Epidermal melanocyte (primary cell): ENCODE measurements at regions not wholly inside any gene's neighbourhood (a gene's known extent, or its start where the extent isn't known, plus 50 kb on each side); places are given as distances from the start of the nearest gene placed in this dataset.
"Not testable (repeated sequence)": the region's sequence is repeated elsewhere in the genome, so short reads cannot be mapped to it uniquely, and the experiment has no call there.

Source experiments
- DNase-seq: peaks from one replicate; pipeline ENCODE4 v3.0.0; 2011; ENCODE audit warnings: low spot score; ENCODE audit not compliant: insufficient read length

DNA sequence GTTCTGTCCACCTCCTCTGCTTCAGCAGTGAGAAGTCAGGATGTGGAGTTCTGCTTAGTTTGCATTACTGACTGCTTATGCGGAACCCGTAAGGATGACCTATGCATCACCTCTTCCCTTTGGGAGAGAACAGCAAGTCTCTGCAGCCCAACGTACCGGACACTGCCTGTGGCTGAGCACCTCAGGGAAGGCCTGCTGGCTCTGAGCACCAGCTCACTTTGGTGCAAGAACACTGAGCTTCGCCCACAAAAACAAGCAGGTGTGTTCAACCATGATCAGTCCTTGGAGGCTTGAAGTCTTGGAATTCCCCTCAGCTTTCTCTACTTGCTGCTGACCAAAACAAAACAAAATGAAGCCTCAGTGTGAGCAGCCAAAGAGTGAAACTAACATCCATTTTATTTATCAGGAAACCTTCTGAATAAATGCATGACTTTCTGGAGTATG is 52.7 kb upstream of the NCK2 start:
- DNase-seq: no peak

- no peak for DNase-seq
Measured at GRCh38 chr2:105690566-105690965, 54.1 kb upstream of the NCK2 start.

- DNase-seq: no peak
Measured at GRCh38 chr2:105689484-105689883, 55.2 kb upstream of the NCK2 start.

DNA sequence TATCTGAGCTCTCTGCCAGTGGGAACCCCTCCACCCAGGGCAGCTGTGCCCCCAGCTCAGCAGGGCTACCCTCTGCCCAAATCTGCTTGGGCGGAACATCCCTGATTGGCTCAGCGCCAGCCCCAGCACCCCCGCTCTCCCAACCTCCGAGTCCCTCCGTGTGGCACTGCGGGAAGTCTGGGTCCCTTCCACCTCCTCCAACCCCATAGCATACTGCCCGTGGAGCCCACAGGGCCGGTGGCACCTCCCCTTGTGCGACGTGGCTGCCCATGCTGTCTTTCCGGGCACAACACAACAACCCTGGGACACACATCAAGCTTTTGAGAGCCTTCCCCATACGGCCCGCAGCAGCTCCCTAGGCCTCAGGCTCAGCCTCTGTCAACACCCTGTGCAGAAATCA is 55.8 kb upstream of the NCK2 start:
- no peak for DNase-seq

GRCh38 chr2:105686588-105686987 is 58.1 kb upstream of the NCK2 start:
- no peak for DNase-seq

GRCh38 chr2:105683011-105683492 is 61.7 kb upstream of the NCK2 start:
- DNase-seq: no peak

DNA sequence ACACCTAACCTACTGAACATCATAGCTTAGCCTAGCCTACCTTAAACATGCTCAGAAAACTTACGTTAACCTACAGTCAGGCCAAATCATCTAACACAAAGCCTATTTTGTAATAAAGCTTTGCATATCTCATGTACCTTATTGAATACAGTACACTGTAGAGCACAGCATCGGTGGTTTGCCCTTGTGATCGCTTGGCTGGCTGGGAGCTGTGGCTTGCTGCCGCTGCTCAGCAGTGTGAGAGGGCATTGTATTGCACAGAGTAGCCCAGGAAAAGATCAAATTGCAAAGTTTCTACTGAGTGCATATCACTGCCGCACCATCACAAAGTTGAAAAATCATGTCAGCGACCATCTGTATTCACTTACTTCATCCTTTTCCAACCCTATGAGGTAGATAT is 62.3 kb upstream of the NCK2 start:
- no peak for DNase-seq

GRCh38 chr2:105681927-105682326 is 62.8 kb upstream of the NCK2 start:
- DNase-seq: no peak

DNA sequence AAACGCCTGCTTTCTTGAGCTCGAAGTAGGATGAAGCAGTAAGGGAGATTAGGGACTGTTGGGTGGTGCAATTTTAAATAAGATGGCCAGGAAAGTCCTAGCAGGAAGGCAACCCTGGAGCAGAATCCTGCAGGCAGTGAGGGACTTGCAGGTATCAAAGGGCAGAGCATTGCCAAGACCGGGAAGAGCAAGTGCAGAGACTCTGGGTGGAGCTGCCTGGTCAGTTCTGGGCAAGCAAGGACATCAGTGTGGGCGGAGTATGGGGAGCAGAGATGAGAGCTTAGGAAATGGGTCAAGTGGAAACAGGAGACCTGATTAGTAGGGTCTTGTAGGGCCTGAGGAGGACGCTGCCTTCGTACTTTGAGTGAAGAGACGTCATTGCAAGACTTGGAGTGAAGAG is 64.4 kb upstream of the NCK2 start:
- no peak for DNase-seq

DNA sequence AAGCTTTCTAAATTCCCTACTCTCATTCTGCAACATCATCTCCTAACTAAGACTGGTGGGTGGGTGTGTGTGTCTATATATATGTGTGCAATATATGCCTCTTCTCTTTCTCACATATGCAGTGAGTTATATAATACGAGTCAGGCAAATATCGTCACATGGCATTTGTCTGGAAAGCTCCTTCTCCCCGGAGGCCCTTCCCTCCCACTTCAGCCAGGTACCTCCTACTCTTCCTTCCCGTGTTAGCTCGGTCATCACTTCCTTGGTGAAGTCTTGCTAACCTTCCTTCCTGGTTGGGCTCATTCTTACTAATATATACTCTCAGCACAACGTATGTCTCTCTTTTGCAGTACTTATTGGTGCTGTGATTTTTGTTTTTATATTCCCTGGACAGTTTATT is 66.4 kb upstream of the NCK2 start:
- no peak for DNase-seq

- DNase-seq: no peak
Measured at GRCh38 chr2:105677901-105678300, 66.8 kb upstream of the NCK2 start.

DNA sequence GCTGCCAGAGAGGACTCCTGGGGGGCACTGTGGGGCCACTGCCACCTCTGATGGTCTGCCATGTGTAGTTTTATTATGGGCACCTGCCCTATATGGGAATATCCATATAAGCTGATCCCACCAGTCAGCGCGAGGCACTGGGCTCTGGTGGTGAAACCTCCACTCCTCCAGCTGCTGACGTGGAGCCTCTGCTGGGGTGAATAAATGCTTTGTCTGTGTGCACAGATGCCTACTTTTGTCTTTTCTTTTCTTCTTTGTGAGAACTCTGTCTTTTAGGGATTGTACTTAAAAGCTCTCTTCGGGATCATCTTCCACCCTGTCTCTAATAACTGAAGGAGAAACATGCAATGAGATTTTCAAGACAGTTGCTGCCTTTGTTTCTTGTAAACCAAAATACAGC is 68.9 kb upstream of the NCK2 start:
- peak; percentile 48 for DNase-seq

DNA sequence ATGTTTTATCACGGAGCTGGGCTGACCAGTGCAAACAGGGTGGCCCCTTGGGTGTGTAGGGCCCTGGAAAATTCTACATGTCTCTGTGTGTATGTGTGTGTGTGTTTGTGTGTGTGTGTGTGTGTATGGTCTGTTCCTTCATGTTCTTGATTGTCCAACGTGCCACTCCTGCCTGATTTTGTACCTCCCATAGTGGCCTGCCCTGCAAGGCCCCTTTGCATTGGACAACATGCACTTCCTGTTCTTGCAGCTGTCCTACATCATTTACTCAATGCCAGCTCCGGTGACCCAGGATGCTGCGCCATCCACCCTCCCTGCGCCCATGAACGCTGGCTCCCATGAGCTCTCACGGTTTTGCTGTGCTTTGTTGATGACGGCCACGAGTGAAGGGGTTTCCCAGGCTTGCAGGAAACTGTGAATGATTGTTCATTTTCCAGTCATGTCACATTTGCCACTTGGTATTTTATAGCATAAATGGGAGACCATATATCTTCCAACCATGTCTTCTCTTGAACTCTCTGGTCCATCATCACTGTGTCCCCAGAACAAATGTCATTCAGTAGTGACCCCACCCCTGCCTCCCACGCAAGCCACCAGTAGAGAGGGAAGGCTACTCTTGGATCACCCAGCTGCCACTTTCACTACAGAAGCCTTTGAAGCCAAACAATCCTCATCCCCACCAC is 69.7 kb upstream of the NCK2 start:
- DNase-seq: no peak

DNA sequence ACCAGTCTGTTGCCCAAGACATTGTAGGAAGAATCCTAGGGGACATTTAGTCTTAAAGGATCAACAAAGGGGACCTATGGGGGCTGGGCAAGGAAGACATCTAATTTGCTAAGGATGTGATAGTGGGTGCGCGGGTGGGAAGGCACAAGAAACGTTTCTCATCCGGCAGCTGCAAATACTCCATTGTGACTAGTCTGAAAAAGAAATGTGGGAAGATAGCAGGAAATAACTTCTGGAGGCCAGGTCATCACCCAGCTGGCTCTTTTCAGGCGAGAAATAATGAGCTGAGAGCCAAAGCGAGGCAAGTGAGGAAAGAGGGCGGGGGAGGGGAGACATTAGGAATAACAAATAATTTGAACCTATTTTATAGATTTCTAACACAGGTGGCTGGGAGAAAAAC is 70.3 kb upstream of the NCK2 start:
- no peak for DNase-seq

- no peak for DNase-seq
Measured at GRCh38 chr2:105671156-105671555, 73.6 kb upstream of the NCK2 start.

GRCh38 chr2:105669384-105669891 is 75.3 kb upstream of the NCK2 start:
- DNase-seq: no peak

DNA sequence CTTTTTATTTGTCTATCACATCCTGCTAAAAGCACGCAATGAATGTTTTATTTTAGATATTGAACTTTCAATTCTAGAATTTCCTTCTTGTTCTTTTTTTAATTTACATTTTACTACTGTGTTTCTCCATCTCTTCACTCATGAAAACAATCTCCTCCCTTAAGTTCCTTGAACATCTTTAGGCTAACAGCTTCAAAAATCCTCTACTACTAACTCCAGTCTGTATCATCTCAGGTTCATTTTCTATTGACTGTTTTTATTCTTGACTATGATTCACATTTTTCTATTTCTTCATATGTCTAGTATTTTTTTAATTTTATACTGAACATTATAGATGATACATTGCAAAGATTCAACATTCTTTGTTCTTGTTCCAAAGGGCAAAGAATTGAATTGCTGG is 79.2 kb upstream of the NCK2 start:
- DNase-seq: no peak

DNA sequence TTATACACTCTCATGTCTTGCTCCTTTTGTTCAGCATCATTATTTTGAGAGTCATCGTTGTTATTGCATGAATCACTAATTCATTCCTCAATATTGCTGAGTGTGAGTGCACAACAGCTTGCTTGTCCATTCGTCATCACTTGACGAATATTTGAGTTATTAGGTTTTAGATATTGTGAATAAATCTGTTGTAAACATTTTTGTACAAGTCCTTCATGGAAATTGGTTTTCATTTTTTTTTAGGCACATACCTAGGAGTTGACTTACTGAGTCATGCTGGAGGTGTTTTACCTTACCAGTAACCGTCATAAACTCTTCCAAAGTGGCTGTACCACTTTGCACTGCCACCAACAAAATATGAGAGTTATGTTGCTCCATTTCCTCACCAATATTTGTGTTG is 84.2 kb upstream of the NCK2 start:
- DNase-seq: no peak

DNA sequence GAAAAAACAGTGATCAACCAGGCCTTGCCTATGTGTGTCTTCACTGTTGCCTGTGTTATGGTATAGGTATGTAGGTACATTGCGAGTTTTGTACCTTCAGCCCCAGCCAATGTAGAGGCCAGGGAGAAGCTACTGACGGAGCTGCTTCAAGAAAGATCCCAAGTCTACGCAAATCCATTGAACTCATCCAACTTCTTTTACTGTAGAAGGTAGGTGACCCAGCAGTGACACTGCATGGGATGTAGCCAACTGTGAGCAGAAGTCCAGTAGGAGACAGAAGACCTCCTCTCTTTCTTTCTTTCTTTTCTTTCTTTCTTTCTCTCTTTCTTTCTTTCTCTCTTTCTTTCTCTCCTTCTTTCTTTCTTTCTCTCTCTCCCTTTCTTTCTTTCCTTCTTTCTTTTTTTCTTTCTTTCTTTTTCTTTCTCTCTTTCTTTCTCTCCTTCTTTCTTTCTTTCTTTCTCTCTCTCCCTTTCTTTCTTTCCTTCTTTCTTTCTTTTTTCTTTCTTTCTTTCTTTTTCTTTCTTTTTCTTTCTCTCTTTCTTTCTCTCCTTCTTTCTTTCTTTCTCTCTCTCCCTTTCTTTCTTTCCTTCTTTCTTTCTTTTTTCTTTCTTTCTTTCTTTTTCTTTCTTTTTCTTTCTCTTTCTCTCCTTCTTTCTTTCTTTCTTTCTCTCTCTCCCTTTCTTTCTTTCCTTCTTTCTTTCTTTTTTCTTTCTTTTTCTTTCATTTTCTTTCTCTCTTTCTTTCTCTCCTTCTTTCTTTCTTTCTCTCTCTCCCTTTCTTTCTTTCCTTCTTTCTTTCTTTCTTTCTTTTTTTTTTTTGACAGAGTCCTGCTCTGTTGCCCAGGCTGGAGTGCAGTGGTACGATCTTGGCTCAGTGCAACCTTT is 88.7 kb upstream of the NCK2 start:
- not testable (repeated sequence) for DNase-seq

GRCh38 chr2:105655244-105655643 is 89.5 kb upstream of the NCK2 start:
- no peak for DNase-seq

DNA sequence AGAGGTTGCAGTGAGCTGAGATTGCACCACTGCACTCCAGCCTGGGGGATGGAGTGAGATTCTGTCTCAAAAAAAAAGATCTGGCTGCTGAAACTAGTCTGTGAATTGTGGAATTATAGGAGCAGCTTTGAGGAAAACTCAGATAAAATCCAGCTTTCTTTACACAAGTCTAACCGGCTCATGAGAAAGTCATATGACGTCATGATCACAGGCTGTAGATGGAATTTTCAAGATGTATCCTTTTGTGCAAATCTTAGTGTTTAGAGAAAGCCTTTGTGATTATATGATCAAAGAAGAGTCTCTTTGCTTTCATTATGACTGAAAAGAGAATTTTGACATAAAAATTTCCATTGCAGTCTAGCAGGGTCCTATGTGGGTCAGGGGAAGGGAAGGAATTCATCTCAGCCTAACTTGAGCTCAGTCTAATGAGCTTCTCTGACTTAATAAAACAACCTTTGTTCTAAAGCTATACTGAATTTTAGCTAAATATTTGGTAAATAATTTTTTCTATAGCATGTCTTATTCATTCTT is 90.2 kb upstream of the NCK2 start:
- DNase-seq: no peak

DNA sequence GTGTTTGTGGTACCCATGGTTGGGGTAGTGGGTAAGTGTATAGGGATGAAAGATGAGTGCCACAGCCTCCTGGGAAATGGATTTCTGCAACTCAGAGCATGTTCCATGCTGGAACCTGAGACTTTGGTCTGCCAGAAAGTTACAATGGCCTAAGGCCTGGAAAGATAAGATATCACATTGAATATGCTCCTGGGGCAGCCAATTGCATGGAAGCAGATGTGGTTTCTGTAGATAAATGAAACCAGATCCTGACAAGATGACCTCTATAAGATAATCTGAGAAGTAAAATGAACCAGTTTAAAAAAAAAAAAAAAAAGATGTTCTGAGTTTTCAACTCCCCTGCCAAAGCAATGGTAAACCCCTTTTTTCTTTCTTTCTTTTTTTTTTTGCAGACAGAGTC is 91.4 kb upstream of the NCK2 start:
- DNase-seq: no peak
